Osteoblast (primary cell): ENCODE measurements at regions not wholly inside any gene's neighbourhood (a gene's known extent, or its start where the extent isn't known, plus 50 kb on each side); places are given as distances from the start of the nearest gene placed in this dataset.

Experiments
- DNase-seq: peaks from one replicate; pipeline ENCODE4 v3.0.0; 2011; ENCODE audit warnings: low spot score, mixed read lengths; ENCODE audit not compliant: insufficient read length; ENCODE audit errors: missing footprints
- H2AFZ ChIP-seq: 2 replicates; pipeline ENCODE4 v1.6.0; 2011; ENCODE audit warnings: mild to moderate bottlenecking, low read length
- H3K27ac ChIP-seq: 2 replicates; pipeline ENCODE4 v1.5.1; 2011; ENCODE audit warnings: mild to moderate bottlenecking, low read depth, low read length, moderate library complexity
- H3K27me3 ChIP-seq: 2 replicates; pipeline ENCODE4 v1.6.0; 2012; ENCODE audit warnings: mild to moderate bottlenecking, control low read depth, inconsistent platforms, low read length, moderate library complexity; ENCODE audit not compliant: insufficient read depth
- H3K36me3 ChIP-seq: 2 replicates; pipeline ENCODE4 v1.5.1; 2011; ENCODE audit warnings: mild to moderate bottlenecking, low read length, control low read depth, moderate library complexity; ENCODE audit not compliant: insufficient read depth
- H3K4me1 ChIP-seq: 2 replicates; pipeline ENCODE4 v1.5.1; 2011; ENCODE audit warnings: mild to moderate bottlenecking, low read length, control low read depth, moderate library complexity; ENCODE audit not compliant: insufficient read depth
- H3K4me2 ChIP-seq: 2 replicates; pipeline ENCODE4 v1.6.0; 2011; ENCODE audit warnings: mild to moderate bottlenecking, low read length; ENCODE audit not compliant: insufficient read depth
- H3K4me3 ChIP-seq: fragments of 200-600 bp; sonication (generic); 3 replicates; pipeline ENCODE4 v1.5.1; 2012; ENCODE audit warnings: mild to moderate bottlenecking, low read length, inconsistent platforms; ENCODE audit not compliant: insufficient read depth
- H3K79me2 ChIP-seq: 2 replicates; pipeline ENCODE4 v1.6.0; 2012; ENCODE audit warnings: mild to moderate bottlenecking, low read length, control low read depth, inconsistent platforms; ENCODE audit not compliant: insufficient read depth
- H3K9me3 ChIP-seq: 2 replicates; pipeline ENCODE4 v1.5.1; 2011; ENCODE audit warnings: low read depth, low read length, control low read depth
- H4K20me1 ChIP-seq: 2 replicates; pipeline ENCODE4 v1.6.0; 2012; ENCODE audit warnings: mild to moderate bottlenecking, low read length, control low read depth; ENCODE audit not compliant: insufficient read depth
- CTCF ChIP-seq: IDR thresholded peaks from 2 replicates; pipeline ENCODE4 v1.5.1; 2011; ENCODE audit warnings: mild to moderate bottlenecking, low read depth, low read length, moderate library complexity; ENCODE audit errors: extremely low read depth

- no peaks in the 10 kb centered on the region for H3K79me2 ChIP-seq
Measured at GRCh38 chr10:111999915-112000302, 183.7 kb downstream of the GPAM start.

GRCh38 chr10:112000466-112000865 is 183.1 kb downstream of the GPAM start:
- H3K4me1 ChIP-seq: no peaks in the 10 kb centered on the region
- no peaks in the 10 kb centered on the region for H3K27me3 ChIP-seq
- H3K79me2 ChIP-seq: no peaks in the 10 kb centered on the region
- H2AFZ ChIP-seq: no peak overlapping the region
- H3K9me3 ChIP-seq: no peaks in the 10 kb centered on the region
- H3K4me2 ChIP-seq: no peak overlapping the region
- no peak for DNase-seq
- no peaks in the 10 kb centered on the region for H4K20me1 ChIP-seq
- TF ChIP-seq CTCF: no peak
- no peak overlapping the region for H3K4me3 ChIP-seq
- no peak overlapping the region for H3K27ac ChIP-seq
- H3K36me3 ChIP-seq: no peaks in the 10 kb centered on the region

More at GRCh38 chr10:111999915-112000302, 183.7 kb downstream of the GPAM start:
- no peaks in the 10 kb centered on the region for H3K27me3 ChIP-seq
- H3K36me3 ChIP-seq: no peaks in the 10 kb centered on the region
- H3K4me2 ChIP-seq: no peak overlapping the region
- H4K20me1 ChIP-seq: no peaks in the 10 kb centered on the region
- DNase-seq: no peak
- no peak overlapping the region for H3K4me3 ChIP-seq
- no peak for TF ChIP-seq CTCF
- H2AFZ ChIP-seq: no peak overlapping the region
- no peak overlapping the region for H3K27ac ChIP-seq
- H3K4me1 ChIP-seq: no peaks in the 10 kb centered on the region
- H3K9me3 ChIP-seq: no peaks in the 10 kb centered on the region

- Histone ChIP-seq H3K4me1 (no peaks in the 10 kb centered on the region), H3K4me2 (no peak overlapping the region), H4K20me1 (no peaks in the 10 kb centered on the region), H3K79me2 (no peaks in the 10 kb centered on the region), H3K27me3 (no peaks in the 10 kb centered on the region), H2AFZ (no peak overlapping the region), H3K9me3 (no peaks in the 10 kb centered on the region), H3K27ac (no peak overlapping the region), H3K4me3 (no peak overlapping the region), H3K36me3 (no peaks in the 10 kb centered on the region)
- no peak for TF ChIP-seq CTCF
- DNase-seq: no peak
Measured at GRCh38 chr10:112002206-112002605, 181.4 kb downstream of the GPAM start.

- Histone ChIP-seq H3K4me1 (no peaks in the 10 kb centered on the region), H2AFZ (no peak overlapping the region), H3K79me2 (no peaks in the 10 kb centered on the region), H3K9me3 (no peaks in the 10 kb centered on the region), H3K4me3 (no peak overlapping the region), H3K27me3 (no peaks in the 10 kb centered on the region), H3K4me2 (no peak overlapping the region), H3K27ac (no peak overlapping the region), H3K36me3 (no peaks in the 10 kb centered on the region), H4K20me1 (no peaks in the 10 kb centered on the region)
- TF ChIP-seq CTCF: no peak
- DNase-seq: no peak
Measured at GRCh38 chr10:112004075-112004474, 179.5 kb downstream of the GPAM start.
